GM12872 (cell line): ENCODE measurements at regions not wholly inside any gene's neighbourhood (a gene's known extent, or its start where the extent isn't known, plus 50 kb on each side); places are given as distances from the start of the nearest gene placed in this dataset.
A peak's percentile ranks its signal among the peaks of the same experiment; 100 is the strongest.

Experiments
- TF ChIP-seq, protein P1 (sequence below): IDR thresholded peaks from 3 replicates; pipeline ENCODE4 v1.5.1; 2011; ENCODE audit warnings: low read depth, mild to moderate bottlenecking, low read length, moderate library complexity; ENCODE audit not compliant: insufficient read depth

GRCh38 chr5:67375606-67376005 lies 179.0 kb upstream of the CD180 start:
- TF ChIP-seq, protein P1, sequence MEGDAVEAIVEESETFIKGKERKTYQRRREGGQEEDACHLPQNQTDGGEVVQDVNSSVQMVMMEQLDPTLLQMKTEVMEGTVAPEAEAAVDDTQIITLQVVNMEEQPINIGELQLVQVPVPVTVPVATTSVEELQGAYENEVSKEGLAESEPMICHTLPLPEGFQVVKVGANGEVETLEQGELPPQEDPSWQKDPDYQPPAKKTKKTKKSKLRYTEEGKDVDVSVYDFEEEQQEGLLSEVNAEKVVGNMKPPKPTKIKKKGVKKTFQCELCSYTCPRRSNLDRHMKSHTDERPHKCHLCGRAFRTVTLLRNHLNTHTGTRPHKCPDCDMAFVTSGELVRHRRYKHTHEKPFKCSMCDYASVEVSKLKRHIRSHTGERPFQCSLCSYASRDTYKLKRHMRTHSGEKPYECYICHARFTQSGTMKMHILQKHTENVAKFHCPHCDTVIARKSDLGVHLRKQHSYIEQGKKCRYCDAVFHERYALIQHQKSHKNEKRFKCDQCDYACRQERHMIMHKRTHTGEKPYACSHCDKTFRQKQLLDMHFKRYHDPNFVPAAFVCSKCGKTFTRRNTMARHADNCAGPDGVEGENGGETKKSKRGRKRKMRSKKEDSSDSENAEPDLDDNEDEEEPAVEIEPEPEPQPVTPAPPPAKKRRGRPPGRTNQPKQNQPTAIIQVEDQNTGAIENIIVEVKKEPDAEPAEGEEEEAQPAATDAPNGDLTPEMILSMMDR: peak; percentile 40; the same call in 2 of the 3 replicates

DNA sequence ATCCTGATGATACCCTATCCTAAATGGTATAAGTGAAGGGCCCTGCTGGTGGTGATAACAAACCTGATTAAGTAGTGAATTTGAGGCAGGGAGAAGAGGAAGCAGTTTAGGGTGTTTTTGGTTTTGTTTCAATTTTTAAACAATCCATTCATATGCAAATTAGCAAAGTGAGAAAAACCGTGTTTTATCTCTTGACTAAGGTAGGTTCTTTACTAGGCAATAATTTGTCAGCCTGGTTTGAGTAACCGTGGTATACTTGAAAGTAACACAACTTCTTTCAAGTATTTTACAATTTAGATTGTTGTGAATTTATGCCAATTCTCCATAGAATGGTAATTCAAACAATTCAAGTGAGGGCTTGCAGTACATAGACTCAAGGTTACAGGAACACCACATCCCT lies 177.8 kb upstream of the CD180 start:
- TF ChIP-seq, protein P1: no peak

- TF ChIP-seq, protein P1: no peak
Observed at GRCh38 chr5:67373518-67373917, 176.9 kb upstream of the CD180 start.

DNA sequence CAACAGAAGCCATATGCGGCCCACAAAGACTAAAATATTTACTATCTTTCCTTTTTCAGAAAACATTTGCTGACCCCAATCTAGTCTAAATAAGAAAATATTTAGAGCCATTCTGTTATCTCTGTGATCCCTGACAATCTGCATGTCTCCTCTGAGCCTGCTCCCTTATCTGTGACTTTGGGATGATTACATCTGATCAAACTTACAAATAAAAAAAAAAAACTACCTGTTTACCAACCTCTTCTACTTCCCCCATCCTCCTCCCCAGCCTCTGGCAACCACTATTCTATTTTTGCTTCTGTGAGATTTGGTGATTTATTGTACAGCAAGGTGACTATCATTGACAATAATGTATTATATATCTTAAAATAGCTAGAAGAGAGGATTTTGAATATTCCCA lies 176.3 kb upstream of the CD180 start:
- TF ChIP-seq, protein P1: no peak

GRCh38 chr5:67371924-67372323 lies 175.3 kb upstream of the CD180 start:
- TF ChIP-seq, protein P1: no peak

- TF ChIP-seq, protein P1: no peak
Observed at GRCh38 chr5:67366691-67367395, 170.2 kb upstream of the CD180 start.

DNA sequence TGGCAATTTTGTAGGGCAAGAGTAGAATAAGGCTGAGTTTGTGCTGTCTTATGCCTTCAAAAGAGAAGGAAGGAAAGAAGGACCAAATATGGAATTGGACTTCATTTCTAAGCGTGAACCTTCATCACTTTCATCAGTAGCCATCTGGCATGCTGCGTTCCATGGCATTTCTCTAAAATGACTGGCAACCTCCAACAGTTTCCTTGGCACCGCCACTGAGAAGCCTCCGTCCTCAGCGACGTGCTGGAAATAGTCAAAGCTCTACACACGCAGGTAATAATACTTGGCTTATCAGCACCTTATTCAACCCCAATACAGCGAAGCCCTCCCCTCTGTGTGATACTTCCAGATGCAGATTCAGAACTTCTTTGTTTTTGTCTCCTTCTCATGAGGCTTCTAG lies 169.7 kb upstream of the CD180 start:
- TF ChIP-seq, protein P1: no peak
